LNCAP (cell line): ENCODE measurements at regions not wholly inside any gene's neighbourhood (a gene's known extent, or its start where the extent isn't known, plus 50 kb on each side); places are given as distances from the start of the nearest gene placed in this dataset.

Source experiments
- TF ChIP-seq, protein P1 (sequence below): fragments of 450-650 bp; IDR thresholded peaks from 2 replicates; pipeline ENCODE4 v1.5.1; 2017; ENCODE audit warnings: mild to moderate bottlenecking

DNA sequence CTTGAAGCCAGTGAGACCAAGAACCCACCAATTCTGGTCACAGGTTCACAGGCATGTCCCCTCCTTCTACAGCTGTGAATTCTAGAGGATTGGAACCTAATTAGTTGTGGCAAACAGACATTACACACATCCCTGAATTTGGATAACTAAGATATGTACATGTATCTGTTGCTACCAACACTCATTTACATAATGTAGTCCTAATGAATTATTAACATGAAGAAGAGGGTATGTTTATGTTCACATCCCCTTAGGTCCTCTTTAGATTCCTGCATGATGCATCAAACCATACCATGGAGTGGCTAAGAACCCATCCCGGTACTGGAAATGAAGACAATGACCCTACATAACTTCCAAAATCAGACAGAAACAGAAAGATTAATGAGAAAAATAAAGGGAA is 326.9 kb upstream of the RBMY1B start:
- TF ChIP-seq, protein P1, sequence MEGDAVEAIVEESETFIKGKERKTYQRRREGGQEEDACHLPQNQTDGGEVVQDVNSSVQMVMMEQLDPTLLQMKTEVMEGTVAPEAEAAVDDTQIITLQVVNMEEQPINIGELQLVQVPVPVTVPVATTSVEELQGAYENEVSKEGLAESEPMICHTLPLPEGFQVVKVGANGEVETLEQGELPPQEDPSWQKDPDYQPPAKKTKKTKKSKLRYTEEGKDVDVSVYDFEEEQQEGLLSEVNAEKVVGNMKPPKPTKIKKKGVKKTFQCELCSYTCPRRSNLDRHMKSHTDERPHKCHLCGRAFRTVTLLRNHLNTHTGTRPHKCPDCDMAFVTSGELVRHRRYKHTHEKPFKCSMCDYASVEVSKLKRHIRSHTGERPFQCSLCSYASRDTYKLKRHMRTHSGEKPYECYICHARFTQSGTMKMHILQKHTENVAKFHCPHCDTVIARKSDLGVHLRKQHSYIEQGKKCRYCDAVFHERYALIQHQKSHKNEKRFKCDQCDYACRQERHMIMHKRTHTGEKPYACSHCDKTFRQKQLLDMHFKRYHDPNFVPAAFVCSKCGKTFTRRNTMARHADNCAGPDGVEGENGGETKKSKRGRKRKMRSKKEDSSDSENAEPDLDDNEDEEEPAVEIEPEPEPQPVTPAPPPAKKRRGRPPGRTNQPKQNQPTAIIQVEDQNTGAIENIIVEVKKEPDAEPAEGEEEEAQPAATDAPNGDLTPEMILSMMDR: no peak

DNA sequence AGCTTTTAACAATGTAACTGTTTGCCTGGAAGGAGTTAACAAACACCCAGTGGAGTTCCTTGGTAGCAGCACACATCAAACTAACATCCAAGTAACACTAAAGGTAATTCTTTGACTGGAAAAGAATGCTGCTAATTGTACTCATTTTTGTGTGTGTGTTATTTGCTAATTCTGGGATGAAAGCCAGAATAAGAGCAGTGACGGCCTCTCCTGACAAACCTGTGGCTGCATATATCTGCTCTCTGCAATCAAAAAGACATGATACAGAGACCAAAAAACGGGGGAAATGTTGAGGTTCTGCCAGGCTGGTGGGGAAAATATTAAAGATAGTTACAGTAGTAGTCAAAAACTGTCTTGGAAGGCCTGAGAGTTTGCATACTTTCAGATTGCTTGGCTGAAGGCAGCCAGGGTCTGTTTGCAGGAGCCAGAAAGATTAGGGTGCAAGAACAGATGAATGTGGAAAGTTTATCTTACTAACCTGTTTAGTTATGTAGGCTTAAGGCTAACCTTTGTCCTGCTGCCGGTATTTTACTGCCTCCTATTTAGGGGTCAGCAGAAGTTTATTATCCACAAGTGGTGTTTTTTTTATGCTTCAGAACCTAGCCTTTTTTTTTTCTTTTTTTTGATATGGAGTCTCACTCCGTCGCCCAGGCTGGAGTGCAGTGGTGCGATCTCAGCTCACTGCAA is 325.6 kb upstream of the RBMY1B start:
- TF ChIP-seq, protein P1: no peak

DNA sequence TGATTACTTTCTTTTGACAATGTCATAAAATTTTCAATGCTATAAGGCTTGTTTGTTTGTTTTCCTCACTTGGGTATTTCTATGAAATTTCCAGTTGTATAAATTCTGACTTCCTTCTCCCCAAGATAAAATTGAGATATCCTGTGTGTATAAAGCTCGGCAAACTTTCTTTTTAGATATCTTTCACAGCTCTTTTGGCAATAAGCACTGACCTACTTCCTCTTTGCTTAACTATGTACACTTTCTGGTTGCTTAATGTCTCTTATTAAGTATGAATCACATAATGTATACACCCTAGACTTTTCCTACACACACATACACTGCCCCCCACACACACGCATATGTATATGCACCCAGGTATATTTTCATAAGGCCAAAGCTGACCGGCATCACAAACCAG is 318.4 kb upstream of the RBMY1B start:
- TF ChIP-seq, protein P1: no peak

DNA sequence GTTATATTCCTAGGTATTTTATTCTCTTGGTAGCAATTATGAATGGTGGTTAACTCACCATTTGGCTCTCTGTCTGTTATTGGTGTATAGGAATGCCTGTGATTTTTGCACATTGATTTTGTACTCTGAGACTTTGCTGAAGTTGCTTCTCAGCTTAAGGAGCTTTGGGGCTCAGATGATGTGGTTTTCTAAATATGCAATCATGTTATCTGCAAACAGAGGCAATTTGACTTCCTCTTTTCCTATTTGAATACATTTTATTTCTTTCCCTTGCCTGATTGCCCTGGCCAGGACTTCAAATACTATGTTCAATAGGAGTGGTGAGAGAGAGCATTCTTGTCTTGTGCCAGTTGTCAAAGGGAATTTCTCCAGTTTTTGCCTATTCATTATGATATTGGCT is 310.9 kb upstream of the RBMY1B start:
- TF ChIP-seq, protein P1: no peak

DNA sequence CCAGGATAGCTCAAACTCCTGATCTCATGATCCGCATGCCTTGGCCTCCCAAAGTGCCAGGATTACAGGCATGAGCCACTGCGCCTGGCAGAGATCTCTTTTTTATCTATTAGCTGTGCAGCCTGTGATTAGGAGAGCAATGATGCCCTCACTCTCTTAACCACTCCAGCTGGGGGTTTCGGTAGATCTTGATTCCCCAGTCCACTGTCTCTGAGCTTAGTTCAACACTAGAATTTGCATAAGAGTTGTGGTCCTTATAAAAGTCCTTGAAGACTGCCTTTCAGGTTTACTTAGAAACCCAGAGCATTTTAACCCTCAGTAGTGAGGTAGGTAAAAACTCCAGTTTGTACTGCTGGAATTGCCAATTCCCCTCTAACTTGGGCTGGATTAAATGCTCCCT is 283.3 kb upstream of the RBMY1B start:
- TF ChIP-seq, protein P1: no peak

DNA sequence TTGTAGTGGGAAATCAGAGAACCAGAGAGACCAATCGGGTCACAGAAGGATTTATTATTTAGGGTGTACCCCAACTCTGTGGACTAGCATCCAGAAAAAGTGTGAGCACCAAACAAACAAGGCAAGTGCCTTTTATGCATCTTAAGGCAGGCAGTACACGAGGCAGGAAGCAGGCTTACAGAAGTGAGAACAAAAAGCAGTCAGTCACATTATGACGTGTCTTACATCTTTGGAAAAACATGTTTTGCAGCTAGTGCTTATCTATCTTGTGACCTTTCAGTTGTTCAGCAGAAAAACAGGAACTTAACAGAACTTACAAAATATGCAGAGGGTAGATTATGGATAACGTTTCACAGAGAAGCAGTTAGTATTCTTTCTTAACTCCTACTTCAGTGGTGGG is 270.9 kb upstream of the RBMY1B start:
- TF ChIP-seq, protein P1: no peak

DNA sequence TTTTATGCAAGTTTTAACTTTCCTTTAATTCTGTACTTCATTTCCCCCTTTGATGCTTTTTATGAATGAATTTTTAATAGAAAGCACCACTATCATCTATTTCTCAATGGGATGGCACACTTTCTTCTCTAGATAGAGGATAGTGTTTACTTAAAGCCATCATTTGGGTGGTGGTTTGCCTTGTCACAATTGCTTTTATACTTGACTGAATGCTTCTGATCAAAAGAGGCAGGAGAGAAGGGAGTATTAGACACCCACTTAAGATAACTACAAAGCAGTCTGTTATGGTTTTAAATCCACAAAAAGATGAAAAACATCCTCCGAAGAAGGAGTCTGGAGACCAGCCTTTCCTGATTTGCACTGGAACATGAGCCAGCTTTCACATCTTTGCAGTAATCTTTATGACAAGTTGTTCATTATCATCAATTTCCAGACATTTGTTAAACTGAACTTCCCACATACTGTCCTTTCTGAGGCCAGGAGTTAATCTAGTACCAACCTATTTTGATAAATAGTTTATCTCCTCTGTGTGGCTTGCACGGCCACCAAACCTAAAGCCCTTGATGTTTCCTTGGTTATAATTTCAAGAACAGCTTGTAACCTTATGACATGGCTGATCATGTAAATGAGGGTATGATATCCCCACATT is 270.4 kb upstream of the RBMY1B start:
- TF ChIP-seq, protein P1: no peak
